ENCODE measurements at regions not wholly inside any gene's neighbourhood (a gene's known extent, or its start where the extent isn't known, plus 50 kb on each side); places are given as distances from the start of the nearest gene placed in this dataset.

DNA sequence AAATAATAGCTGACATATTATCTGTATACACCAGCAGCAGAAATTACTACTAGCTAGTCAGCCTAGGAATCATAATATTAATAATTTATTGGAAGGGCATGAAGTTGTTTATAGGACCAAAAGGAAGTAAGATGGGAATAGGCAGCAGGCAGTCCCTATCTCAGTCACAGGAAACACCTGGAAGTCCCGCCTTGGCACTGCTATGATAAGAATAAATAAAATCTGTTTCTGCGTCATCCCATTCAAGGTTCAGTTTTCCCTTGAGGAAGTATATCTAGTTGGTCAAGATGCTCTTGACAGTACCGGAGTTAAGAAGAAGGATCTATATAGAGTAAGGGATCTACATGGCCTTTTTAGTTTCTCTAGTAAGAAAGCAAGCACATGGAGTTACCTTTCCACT, 830.8 kb downstream of the DIAPH3 start:
- TF ChIP-seq, protein P1, sequence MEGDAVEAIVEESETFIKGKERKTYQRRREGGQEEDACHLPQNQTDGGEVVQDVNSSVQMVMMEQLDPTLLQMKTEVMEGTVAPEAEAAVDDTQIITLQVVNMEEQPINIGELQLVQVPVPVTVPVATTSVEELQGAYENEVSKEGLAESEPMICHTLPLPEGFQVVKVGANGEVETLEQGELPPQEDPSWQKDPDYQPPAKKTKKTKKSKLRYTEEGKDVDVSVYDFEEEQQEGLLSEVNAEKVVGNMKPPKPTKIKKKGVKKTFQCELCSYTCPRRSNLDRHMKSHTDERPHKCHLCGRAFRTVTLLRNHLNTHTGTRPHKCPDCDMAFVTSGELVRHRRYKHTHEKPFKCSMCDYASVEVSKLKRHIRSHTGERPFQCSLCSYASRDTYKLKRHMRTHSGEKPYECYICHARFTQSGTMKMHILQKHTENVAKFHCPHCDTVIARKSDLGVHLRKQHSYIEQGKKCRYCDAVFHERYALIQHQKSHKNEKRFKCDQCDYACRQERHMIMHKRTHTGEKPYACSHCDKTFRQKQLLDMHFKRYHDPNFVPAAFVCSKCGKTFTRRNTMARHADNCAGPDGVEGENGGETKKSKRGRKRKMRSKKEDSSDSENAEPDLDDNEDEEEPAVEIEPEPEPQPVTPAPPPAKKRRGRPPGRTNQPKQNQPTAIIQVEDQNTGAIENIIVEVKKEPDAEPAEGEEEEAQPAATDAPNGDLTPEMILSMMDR (conservative IDR thresholded peaks at IDR 0.05; ENCODE audit: low read length), result no peak
- TF ChIP-seq EZH2phosphoT487 (IDR thresholded peaks at IDR 0.05; ENCODE audit: borderline replicate concordance), result no peak
